NCI-H2081 (cell line): ENCODE measurements at regions not wholly inside any gene's neighbourhood (a gene's known extent, or its start where the extent isn't known, plus 50 kb on each side); places are given as distances from the start of the nearest gene placed in this dataset.

Experiments used
- DNase-seq, 2 experiments: peaks; one replicate each; lab custom pipeline; 2025; lab: John Stamatoyannopoulos, UW

DNA sequence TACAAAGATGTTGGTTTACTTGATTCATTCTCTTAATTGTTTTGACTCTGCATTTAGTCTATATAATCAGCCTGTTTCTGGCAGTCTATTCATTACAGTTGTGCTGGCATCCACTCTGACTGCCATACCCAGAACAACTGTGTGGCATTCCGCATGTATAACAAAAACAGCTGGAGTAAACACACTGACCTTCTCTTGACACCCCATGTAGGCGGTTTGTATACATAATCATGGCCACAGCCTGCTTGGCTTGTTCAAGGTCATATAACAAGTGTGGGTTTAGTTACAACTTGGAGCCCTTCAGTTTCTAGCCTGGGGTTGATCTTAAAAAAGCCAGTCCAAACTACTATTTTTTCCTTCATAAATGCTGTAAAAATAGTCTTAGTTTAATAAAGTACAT is 70.9 kb downstream of the MBL2 start:
- no peak for DNase-seq

DNA sequence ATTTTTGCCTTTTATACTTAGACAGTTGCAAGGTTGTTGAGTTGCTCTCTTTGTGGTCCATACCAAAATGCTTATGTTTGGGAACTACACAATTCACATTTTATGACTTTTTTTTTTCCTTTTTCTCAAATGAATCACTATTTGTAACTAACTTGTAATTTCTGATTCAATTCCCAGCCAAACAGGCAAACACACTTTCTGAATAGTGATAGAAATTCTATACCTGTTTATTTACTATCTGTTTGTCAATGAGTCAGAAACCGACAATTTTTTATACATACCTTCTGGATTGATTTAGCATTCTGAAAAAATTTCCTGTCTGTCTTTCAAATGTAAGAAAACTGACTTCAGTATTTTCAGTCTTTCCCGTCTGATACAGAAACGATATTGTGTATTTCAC is 69.1 kb downstream of the MBL2 start:
- DNase-seq: no peak

DNA sequence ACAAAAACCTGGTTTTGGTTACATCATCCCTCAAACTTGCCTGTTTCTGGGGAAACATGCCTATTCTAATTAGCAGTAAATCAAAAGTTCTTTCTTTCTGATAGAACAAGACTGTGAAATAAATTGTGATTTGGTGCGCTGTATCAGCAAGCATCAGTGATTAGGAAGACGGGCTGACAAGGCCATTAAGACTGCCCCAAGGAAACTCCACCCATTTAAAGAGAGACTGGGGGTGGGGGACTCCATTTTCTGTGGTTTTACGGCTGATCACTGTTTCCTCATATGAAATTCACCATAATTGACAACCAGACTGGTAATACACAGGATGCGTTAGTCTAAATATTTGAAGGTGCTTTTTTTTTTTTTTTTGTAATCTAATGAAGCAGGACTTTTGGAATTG is 68.7 kb downstream of the MBL2 start:
- no peak for DNase-seq

DNA sequence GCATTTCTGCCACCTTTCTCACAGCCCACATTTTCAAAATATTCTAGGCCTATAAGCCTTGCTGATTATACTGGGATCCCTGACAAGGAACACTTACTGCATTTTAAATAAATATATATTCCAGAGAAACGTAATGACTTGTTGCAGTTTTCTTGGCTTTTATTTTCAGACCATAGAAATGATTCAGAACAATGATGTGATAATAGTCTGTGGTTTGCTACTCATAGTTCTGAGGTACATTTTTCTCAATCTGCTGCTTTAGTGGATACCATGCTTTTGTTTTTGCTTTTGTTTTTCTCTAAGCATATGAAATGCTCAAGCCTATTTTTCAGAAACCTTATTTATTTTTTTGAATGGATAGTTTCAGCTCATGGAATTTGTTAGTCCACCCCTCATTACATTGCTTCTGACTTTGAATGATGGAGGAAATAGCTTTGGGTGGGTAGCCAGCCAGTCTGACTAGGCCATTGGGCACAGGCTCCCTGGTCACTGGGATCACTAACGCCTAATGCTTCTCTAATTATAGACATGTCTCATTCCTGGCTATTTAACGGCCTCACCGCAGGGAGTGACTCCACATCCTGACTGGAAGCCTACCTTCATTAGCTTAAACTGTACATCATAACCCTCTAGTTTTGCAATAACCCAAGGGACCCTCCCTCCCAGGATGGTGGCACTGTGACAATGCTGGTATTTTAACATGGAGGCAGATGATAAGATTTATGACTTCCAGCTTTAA is 66.1 kb downstream of the MBL2 start:
- DNase-seq: no peak
